ELF-1 (cell line): ENCODE measurements at regions not wholly inside any gene's neighbourhood (a gene's known extent, or its start where the extent isn't known, plus 50 kb on each side); places are given as distances from the start of the nearest gene placed in this dataset.
"Not testable (repeated sequence)": the region's sequence is repeated elsewhere in the genome, so short reads cannot be mapped to it uniquely, and the experiment has no call there.

Source experiments
- DNase-seq: peaks from one replicate; pipeline ENCODE4 v3.0.0-alpha.2; 2016; ENCODE audit warnings: low read depth, low spot score

DNA sequence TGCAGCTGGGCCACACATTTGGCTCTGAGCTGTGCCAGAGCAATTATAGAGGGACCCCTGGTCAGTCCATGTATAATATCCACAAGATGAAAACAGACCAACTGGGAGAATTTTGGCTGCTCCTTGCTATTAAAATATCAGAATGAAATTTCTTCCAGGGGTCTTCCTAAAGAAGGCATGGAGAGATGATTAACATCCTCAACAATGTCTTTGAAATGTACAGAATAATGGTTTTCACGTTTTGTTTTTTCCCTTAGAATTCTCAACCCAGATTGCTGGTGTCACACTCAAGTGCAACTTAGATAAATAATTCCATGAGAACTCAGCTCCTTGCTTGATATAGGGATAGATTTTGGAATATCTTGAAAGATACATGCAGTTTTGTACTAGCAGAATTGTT is 148.3 kb upstream of the SLC24A2 start:
- no peak for DNase-seq

DNA sequence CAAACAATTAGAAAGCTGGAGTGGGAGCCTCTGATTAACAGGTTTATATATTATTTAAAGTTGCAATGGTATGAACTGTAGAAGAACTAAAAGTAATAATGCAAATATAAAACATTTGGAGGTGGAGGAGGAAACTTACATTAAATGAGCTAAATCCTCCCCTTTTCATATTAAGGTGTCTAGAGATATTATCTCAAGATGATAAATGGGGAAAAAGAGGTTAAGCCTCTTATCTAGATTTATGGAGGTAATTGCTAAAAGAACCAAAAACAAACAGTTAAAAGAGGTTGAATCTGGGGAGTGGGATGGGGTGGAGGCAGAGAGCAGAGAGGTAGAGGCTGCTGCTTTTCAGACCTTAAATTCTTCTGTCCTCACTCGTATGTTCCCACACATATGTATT is 147.8 kb upstream of the SLC24A2 start:
- no peak for DNase-seq

DNA sequence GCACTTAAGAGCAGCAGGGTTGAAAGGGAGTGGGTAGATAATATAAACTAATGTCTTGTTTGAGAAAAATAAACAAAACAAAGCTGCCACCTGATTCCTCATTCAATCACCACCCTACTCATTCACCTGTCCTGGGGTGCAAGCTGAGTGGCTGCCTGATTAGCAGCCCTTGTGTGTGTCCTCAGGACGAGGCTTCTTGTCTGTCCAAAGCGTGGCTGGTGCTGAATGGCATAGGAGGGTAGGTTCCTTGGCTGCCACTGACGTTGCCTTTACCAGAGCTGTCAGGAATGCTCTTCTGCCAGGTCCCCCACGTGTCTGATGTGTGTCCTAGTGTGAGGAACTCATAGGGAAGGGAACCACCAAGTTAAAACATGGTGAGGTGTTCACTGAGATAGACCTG is 146.6 kb upstream of the SLC24A2 start:
- DNase-seq = no peak

DNA sequence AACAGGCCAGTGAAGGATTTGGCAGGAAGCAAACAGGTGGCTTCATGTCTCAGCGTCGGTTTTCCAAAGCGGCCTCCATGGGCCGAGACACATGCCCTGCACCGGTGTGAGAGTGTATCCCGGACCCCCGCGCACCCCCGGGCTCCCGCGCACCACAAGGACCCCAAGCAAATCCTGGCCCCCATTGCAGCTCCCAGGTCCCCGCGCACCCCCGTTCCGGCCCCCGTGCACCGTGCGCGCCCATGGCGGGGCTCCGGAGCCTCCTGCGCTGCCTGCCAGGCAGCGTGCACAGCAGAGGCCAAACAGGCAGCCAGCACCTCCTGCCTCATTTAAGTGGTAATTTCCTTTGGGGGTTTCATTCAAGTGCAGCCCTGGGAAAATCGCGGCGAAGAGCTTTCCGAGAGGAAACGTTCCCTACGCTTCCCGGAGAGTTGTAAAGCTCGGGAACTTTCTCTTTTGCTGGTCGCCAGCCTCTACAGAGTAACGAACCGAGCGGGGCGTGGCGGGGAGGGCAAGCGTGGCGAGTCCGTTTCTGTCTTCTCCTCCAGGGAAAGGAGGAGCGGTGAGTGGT is 145.5 kb upstream of the SLC24A2 start:
- DNase-seq = peak; percentile 51

DNA sequence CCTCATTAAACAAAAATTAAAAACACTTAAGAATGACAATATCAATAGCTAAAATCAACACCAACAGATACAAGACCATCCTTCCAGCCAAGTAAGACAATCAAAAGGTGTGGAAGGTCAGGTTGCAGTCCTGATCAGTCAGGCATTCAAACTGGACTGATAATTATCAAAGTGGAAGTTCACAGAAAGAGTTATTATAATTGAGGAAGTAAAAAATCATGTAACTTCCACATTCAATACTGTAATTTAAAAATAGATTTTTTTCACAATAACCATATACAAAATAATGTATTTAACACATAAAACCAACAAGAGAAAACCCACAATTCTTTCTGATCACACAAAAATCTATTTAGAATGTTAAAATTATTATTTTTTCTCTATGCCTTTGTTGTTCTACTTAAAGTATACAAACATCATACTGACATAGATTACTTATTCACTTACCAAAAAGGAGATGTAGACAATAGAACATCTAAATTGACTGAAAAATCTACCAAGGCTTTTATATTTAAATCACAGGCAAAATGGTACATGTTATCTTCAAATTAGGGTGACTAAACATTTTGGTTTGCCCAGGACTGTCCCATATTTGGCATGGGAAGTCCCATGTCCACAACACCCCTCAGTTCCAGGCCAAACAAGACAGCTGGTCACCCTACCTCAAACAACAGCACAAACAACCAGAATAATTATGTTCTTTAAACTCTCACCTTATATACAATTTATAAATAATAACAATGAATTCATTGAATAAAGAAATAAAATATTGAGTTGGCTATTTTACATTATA is 142.5 kb upstream of the SLC24A2 start:
- no peak for DNase-seq

DNA sequence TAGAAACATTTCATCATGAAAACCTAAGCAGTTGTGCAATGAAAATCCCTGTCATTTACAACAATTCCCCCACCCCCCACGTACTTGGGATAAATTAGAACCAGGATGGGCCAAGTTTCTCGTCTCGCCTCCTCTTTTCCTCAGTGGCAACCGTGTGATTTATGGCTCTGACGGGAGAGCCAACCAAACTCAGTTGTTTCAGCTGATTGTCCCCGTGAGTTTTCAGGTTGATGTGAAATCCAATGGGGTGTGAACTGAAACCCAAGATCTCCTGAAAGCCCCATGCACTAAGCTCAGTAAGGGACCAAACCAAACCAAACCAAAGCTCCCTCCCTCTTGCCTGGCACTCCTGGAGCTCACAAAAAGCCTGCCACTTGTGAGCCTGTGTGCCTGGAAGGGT is 138.7 kb upstream of the SLC24A2 start:
- no peak for DNase-seq

DNA sequence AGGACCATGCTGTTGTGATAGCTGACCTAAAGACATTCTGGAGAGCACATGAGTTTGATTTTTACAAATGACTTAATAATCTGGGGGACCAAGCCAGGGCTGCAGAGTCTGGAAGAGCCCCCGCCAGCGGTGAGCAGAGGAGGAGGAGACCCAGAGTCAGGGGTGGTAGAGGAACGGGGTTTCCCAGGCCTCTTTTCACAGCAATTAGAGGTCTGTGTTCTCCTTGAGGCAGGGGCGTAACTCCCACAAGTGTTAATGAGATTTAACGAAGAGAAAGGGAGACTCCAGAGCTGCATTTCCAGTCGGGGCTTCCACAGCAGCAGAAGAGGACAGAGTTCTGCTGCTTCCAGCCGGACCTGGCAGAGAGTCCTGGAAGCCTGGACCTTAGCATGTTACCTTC is 137.9 kb upstream of the SLC24A2 start:
- DNase-seq = no peak

DNA sequence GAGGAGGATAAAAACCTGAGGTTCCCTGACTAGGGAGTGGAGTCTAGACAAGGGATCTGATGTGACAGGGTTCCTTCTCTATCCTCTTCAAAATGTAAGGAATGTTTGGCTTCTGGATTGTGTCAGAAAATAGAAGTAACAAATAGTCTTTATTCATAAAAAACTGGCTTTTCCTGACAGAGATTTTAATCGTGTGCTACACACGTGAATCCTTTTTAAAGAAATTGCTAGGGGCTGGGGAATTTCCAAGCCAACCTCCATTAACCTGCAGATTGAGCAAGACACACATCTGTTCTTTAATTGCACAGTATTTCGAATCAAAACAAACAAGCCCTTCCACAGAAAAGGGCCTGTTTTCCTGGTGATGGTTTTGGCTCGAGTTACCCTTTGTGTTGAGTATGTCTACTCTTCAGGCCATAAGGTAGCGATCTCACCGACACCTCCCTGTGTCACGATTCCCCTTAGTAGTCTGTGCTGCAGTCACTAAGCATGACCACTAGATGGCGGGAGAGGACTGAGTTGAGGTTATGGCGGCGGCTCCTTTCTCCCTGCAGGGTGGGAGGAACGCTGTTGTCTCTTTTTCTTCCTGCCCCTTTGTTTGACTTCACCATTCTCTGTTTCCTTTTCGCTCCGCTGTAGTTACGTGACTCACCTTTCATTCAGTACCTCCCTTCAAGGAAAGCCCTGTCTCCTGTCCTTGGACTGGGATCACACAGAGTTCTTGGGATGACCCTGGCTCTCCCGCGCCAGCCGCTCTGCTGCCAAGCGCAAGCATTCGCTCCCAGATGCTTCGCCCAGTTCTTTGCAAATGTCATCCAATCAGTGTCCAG is 137.1 kb upstream of the SLC24A2 start:
- DNase-seq = peak; percentile 94

DNA sequence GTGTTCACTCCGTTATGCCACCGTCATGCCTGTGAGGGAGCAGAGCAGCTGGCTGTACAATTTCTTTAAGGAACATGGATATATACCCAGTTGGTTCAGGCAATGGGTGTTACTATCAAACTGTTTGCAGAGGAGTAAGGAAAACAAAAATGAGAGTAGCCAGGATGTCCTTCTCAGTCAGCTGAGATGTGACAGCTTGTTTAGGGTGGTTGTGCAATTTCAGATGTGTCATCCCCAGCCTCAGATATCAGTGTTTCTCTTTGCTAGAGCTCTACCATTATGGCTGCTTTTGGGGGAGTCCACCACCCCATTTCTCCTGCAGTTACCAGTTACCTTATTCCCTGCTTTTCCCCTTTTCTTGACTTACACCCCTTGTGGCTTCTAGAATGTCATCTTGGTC is 135.2 kb upstream of the SLC24A2 start:
- no peak for DNase-seq

DNA sequence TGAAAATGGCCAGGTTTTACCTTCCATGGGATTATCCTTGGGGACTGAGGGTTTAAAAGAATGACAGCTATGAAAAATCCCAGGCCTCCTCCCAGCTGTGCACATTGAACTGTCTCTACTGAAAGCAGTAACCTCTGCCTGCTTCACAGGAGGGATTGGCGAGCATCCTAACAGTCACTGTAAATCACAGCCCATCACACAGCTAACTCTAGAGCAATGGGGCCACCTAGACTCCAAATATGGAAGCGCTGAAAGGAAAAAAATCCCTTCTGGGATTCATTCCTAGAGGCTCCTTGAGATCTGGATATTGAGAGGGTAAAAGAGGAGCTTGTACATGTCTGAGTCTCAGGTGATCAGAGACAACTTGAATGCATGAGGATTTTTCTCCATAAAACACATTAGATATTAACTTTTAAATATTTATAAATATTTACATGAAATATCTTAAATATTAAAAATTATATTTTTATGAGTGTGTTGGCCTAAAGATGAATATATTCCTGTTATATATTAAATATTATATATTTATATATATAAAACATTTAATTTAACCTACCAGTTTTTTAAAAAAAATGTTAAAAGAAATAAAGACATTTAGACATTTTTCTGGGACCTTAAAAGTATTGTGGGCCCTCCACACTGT is 133.8 kb upstream of the SLC24A2 start:
- DNase-seq = peak; percentile 79

DNA sequence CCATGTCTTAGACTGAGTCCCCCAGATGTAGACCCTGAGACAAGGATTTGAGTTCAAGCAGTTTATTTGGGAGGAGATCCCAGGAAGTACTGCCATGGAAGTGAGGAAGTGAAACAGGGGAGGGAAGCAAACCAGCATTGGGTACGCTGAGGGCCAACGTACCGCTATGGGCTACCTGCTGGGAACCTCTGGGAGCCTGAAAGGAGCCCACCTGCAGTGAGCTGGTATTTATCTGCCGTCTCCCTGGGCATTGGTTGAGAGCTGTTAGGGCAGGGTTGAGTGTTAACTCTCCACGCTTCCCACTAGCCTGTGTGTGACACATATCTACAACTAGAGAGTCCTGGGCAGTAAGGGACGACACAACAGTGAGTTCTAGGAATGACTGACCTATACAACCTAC is 131.6 kb upstream of the SLC24A2 start:
- no peak for DNase-seq

DNA sequence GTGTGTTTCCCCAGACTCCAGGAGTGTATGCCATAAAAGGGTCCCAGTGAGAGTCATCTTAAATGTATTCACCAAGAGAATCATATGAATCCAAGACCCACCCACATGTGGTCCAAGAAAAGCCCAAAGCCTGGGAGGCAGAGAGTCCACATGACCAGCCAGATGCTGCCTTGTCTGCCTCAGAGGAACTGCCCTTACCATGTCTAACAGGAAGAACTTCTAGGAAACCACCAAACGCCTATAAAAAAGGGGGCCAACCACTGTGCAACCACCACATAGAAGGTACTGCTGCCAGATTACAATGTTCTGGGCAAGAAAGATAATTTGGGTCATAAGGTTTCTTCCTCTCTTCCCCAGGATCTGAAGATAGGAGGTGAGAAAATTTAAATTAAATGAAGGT is 129.8 kb upstream of the SLC24A2 start:
- no peak for DNase-seq

DNA sequence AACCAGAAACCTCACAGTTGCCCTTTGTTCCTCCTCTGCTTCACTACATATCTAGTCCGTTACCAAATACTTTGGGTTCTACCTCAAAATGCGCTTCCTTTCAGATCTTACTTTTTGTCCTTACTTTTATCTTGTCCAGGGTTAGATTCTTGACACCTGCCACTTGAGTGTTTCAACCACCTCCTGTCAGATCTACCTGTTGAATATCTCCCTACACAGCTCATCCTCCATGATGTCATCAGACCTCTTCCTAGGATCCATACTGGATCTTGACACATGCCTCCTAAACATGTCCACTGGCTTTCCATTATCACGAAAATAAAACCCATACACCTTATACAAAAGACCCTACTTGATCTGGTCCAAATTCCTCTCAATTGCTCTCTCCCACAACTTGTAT is 125.2 kb upstream of the SLC24A2 start:
- no peak for DNase-seq

DNA sequence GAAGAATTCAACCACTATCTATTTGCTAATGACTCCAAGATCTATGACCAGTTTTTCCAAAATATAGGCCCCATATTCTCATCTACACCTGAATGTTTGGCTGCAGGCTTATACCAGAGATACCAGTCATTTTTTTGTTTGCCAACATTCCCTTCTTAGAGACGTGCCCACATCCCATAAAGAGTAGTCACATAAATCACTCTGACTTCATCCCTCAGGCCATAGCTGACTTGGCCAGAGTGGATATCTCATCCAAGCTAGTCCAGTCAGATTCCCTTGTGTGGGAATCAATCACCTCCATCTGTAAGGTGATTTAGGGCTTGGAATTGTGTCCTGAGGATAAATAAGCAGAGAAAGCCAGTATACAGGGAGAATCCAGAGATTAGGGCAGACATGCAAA is 124.3 kb upstream of the SLC24A2 start:
- peak; percentile 33 for DNase-seq

DNA sequence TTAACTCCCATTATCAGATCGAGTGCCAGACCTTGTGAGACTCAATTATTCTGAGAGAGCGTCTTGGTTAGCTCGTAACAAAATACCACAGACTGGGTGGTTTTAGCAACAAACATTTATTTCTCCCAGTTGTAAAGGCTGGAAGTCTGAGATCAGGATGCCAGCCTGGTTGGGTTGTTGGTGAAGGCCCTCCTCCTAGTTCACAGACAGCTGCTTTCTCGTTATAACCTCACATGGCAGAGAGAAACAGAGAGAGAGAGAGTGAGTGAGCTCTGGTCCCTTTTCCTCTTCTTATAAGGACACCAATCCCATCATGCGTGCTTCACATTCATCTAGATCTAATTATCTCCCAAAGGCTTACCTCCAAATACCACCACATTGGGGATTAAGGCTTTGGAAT is 114.2 kb upstream of the SLC24A2 start:
- DNase-seq = no peak

DNA sequence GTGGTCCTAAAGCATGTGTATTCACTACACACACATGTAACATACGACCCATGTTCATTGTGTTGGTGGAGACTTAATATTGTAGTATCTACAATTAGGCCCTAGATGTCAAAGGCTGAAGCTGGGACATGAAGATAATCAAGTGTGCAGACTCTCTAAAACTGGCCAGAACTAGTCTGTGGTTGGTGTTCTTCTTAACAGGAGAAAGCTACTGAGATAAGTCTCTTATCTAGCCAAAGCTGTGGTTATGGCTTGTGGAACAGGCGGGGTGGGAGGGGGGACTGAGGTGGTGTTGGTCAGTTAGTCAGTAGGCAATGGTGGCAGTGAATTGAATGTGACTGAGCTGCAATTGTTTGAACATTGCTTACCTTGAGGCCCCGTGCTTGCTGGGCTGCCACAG is 112.7 kb upstream of the SLC24A2 start:
- DNase-seq = no peak

DNA sequence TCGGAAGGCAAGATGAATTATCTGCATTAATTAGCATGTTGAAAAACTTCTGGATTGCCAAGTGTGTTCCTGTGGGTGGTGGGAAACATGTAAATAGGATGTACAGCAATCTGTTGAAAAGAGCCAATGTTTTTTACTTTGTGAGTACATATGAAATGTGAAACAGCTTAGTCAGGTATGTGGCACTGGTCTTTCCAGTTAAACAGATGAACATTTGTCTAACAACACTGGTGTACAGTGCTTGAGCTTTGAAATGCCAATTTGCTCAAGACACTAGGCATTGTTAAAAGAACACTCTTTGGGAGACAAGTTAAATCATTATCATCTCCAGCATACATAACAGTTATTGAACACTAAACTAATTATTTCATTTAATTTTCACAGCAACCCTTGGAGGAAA is 107.3 kb upstream of the SLC24A2 start:
- no peak for DNase-seq

DNA sequence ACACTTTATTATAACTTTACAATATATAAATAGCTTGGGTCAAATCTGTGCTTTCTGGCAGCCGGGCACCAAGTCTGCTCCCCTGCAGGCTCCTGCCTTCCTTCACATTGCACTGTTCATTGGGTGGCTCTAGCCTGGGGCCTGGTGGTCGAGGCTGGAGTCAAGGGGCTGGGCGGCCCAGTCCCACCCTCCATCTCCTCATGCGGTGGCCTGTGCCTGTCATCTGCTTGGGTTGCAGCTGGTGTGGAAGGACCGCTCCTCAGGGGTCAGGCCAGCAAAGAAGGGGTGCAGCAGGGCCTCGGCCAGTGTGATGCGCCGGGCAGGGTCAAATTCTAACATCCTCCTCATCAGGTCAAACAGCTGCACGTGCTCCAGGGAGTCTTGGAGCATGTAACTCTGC is 106.7 kb upstream of the SLC24A2 start:
- not testable (repeated sequence) for DNase-seq

DNA sequence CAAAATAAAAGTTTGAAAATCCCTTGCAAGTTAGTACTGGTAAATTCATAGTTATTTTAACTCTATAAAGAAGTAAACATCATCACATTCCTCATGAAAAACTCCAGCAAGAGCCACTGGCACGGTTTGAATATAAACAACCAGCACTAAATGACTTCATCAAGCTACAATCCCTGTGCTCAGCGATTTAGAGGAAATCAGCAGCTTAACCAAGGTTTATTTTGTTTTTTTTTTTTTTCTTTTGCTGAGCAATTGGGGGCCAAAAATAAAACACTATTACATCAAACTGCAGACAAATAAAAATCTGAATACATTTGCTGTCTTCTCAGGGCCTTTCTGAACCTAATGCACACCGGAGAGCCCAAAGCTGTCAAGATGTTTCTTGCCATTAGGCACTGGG is 106.2 kb upstream of the SLC24A2 start:
- no peak for DNase-seq

DNA sequence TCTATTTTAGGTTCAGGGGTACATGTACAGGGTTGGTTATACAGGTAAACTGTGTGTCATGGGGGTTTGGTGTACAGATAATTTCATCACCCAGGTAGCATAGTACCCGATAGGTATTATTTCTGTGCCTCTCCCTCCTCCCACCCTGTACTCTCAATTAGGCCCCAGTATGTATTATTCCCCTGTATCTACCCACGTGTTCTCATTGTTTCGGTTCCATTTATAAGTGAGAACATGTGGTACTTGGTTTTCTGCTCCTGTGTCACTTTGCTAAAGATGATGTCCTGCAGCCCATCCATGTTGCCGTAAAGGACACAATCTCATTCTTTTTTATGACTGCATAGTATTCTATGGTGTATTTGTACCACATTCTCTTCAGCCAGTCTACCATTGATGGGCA is 96.8 kb upstream of the SLC24A2 start:
- no peak for DNase-seq

DNA sequence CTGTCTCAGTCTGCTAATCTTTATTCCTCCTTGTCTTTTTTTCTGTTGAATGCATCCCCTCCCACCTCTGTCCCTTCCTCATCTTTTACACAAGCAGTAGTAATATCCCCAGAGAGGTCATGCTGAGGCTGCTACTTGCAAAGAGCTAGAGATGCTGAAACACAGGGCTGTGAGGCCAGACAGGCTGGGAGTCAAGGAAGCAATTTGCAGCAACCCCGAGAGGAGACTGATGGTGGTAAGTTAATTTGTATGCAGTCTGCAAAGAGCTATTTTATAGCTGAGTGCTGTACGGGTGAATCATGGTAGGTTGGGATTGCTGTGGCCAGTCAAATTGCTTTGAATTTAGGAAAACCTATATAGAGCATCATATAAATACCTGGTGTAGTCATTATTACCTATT is 90.2 kb upstream of the SLC24A2 start:
- DNase-seq = no peak

DNA sequence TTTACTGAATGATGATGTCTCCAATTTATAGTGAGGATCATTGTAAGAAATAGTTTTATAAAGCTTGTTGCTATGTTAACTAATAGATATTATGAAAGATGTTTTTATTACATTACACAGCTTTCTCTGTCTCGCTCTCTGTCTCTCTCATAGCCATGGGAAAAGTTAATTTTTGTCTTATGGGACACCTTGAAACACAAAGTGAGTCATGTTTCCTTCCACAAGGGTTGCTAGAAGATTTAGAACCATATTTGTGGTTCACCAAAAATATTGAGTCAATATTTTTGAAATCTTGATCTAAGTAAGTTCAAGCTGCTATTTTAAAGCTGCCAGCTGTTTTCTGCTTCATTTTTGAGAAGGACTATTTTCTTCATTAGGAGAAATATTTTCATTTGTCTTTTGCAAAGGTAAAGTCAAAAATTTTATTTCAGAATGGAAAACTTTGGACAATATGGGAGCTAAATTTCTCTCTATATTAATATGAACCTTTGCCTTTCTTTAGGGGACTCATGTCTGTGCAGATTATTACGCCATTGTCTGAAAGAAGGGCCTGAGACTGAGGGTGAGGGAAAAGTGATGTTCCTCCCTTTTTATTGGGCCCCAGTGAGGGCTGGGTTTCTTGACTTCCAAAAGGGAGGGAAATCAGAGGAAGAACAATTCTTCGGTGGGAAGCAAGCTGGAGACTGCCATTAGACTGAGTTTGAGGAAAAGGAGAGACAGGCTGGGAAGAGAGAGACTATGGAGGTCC is 87.9 kb upstream of the SLC24A2 start:
- no peak for DNase-seq
